ENCODE measurements at regions not wholly inside any gene's neighbourhood (a gene's known extent, or its start where the extent isn't known, plus 50 kb on each side); places are given as distances from the start of the nearest gene placed in this dataset.
A peak's percentile ranks its signal among the peaks of the same experiment; 100 is the strongest.
"Not testable (repeated sequence)": the region's sequence is repeated elsewhere in the genome, so short reads cannot be mapped to it uniquely, and the experiment has no call there.

- Mint-ChIP-seq H3K36me3 (no peaks in the 10 kb centered on the region), H3K4me3 (no peak overlapping the region), H3K9me3 (no peaks in the 10 kb centered on the region), H3K27ac (no peak overlapping the region), H3K4me1 (no peaks in the 10 kb centered on the region), H3K27me3 (no peaks in the 10 kb centered on the region)
- no peak for DNase-seq (ENCODE audit: low spot score in 2 of 2)
- ATAC-seq (ENCODE audit: low read depth) = no peak
Measured at GRCh38 chrX:47302396-47302795, 68.0 kb upstream of the ZNF157 start.

- H3K27me3 Mint-ChIP-seq; DNase-seq (ENCODE audit: low spot score in 2 of 2); H3K4me1 Mint-ChIP-seq; H3K9me3 Mint-ChIP-seq; ATAC-seq (ENCODE audit: low read depth); H3K4me3 Mint-ChIP-seq; H3K27ac Mint-ChIP-seq; H3K36me3 Mint-ChIP-seq: not testable (repeated sequence)
Measured at GRCh38 chrX:47306471-47307023, 63.8 kb upstream of the ZNF157 start.

DNA sequence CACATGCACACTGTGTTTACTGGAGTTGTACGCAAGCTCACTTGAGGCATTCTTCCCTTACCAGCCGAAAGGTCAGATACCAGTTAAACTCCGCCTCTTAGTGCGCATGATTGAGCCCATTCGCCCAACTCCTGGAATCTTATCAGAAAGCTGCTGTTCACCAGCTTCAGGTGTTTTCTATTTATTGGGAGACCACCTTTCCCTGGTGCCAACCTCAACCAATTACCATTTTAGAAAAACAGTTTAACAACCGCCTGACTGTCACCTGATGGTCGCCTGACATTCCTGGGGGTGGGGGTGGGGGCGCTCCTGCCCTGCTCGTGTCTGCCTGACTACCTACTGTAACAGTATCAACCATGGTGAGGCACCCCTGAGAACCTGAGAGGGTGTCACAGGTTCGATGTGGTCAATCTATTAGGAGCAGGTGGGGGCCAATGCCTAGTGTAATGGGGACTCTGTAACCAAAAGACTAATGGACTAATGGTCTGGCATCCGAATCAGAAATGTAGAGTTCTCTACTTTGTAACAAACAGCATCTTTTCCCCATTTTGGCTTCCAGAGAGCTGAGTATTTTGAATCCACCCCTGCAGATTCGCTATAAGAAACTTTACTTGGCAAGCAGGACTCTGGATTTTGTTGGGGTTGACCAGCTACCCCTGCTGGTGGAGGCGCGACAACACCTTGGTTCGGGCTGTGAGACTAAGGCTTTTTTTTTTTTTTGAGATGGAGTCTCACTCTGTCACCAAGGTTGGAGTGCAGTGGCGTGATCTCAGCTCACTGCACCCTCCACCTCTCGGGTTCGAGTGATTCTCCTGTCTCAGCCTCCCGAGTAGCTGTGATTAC, 58.2 kb upstream of the ZNF157 start:
- H3K4me3 Mint-ChIP-seq = no peak overlapping the region
- no peaks in the 10 kb centered on the region for H3K27me3 Mint-ChIP-seq
- H3K36me3 Mint-ChIP-seq = no peaks in the 10 kb centered on the region
- peak; percentile 2 to 13 for DNase-seq (ENCODE audit: low spot score in 2 of 2)
- peak; percentile 64 for ATAC-seq (ENCODE audit: low read depth)
- no peak overlapping the region for H3K27ac Mint-ChIP-seq
- no peaks in the 10 kb centered on the region for H3K4me1 Mint-ChIP-seq
- H3K9me3 Mint-ChIP-seq = no peaks in the 10 kb centered on the region

- DNase-seq (ENCODE audit: low spot score in 2 of 2) (no peak), ATAC-seq (ENCODE audit: low read depth) (no peak)
- no peaks in the 10 kb centered on the region for H3K36me3 Mint-ChIP-seq
- no peaks in the 10 kb centered on the region for H3K9me3 Mint-ChIP-seq
- no peaks in the 10 kb centered on the region for H3K4me1 Mint-ChIP-seq
- H3K27ac Mint-ChIP-seq = no peak overlapping the region
- H3K4me3 Mint-ChIP-seq = no peak overlapping the region
- H3K27me3 Mint-ChIP-seq = no peaks in the 10 kb centered on the region
Measured at GRCh38 chrX:47313056-47313455, 57.3 kb upstream of the ZNF157 start.

DNA sequence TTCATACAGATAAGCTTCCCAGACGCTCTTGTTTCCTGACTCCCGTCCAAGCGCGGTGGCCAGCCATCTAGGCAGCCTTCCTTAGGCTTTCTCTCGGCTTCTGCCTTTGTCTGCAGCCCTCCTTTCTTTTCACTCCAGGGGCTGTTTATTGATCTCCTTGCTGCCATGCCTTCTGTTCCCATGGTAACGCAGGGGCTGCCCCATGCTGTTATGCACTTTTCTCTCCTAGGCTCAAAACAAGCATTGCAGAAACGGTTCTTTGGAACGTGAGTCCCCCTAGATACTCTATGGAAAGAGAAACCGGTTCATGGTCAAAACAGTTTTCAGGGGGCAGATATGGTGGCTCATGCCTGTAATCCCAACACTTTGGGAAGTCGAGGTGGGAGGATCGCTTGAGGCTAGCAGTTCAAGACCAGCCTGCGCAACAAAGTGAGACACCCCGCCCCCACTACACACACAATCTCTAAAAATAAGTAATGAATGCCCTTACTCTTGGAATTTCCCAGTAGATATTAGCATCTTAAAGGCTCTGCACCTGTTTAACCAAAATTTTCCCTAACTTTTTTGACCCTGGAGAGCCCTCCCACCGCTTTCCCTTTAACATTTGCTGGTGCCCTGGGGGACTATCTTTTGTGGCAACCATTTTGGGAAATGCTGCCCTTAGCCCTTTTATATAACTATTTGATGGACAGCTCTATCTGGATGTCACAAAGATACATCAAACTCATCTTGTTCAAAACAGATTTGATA, 53.9 kb upstream of the ZNF157 start:
- H3K4me3 Mint-ChIP-seq = no peak overlapping the region
- H3K27ac Mint-ChIP-seq = no peak overlapping the region
- no peaks in the 10 kb centered on the region for H3K4me1 Mint-ChIP-seq
- no peaks in the 10 kb centered on the region for H3K36me3 Mint-ChIP-seq
- DNase-seq (ENCODE audit: low spot score in 2 of 2) (no peak), ATAC-seq (ENCODE audit: low read depth) (no peak)
- H3K9me3 Mint-ChIP-seq = peaks cover under 1% of the 10 kb centered on the region
- H3K27me3 Mint-ChIP-seq = no peaks in the 10 kb centered on the region
